Nephron progenitor cell (in vitro differentiated cells): ENCODE measurements at regions not wholly inside any gene's neighbourhood (a gene's known extent, or its start where the extent isn't known, plus 50 kb on each side); places are given as distances from the start of the nearest gene placed in this dataset.

Source experiments
- DNase-seq: peaks from one replicate; pipeline ENCODE4 v3.0.0; 2021
- H3K27ac Mint-ChIP-seq: 2 replicates; pipeline ENCODE4 v1.8.0; 2021; ENCODE audit warnings: mild to moderate bottlenecking, moderate library complexity, mixed read lengths
- H3K27me3 Mint-ChIP-seq: 2 replicates; pipeline ENCODE4 v1.8.0; 2021; ENCODE audit warnings: mild to moderate bottlenecking, low read depth, mixed read lengths; ENCODE audit not compliant: poor library complexity
- H3K36me3 Mint-ChIP-seq: 2 replicates; pipeline ENCODE4 v1.8.0; 2021; ENCODE audit warnings: low read depth, mixed read lengths
- H3K4me1 Mint-ChIP-seq: 2 replicates; pipeline ENCODE4 v1.8.0; 2021; ENCODE audit warnings: mixed read lengths
- H3K4me3 Mint-ChIP-seq: 2 replicates; pipeline ENCODE4 v1.8.0; 2021; ENCODE audit warnings: mild to moderate bottlenecking, moderate library complexity, mixed read lengths
- H3K9me3 Mint-ChIP-seq: 2 replicates; pipeline ENCODE4 v1.8.0; 2021; ENCODE audit warnings: mild to moderate bottlenecking, moderate library complexity, mixed read lengths
- CTCF ChIP-seq: fragments of 200-600 bp; sonication (generic); IDR thresholded peaks from 2 replicates; pipeline ENCODE4 v1.5.0; 2021; ENCODE audit warnings: antibody characterized with exemption

- no peaks in the 10 kb centered on the region for H3K9me3 Mint-ChIP-seq
- no peak for DNase-seq
- no peak for TF ChIP-seq CTCF
- H3K27ac Mint-ChIP-seq = no peak overlapping the region
- H3K4me3 Mint-ChIP-seq = no peak overlapping the region
- no peaks in the 10 kb centered on the region for H3K36me3 Mint-ChIP-seq
- H3K4me1 Mint-ChIP-seq = no peaks in the 10 kb centered on the region
- H3K27me3 Mint-ChIP-seq = no peaks in the 10 kb centered on the region
Observed at GRCh38 chr5:89397096-89397495, 514.1 kb upstream of the MEF2C start.

GRCh38 chr5:89396278-89396954 lies 513.4 kb upstream of the MEF2C start:
- TF ChIP-seq CTCF = no peak
- Mint-ChIP-seq H3K9me3 (no peaks in the 10 kb centered on the region), H3K27me3 (no peaks in the 10 kb centered on the region), H3K4me3 (no peak overlapping the region), H3K27ac (no peak overlapping the region), H3K4me1 (no peaks in the 10 kb centered on the region), H3K36me3 (no peaks in the 10 kb centered on the region)
- no peak for DNase-seq

- peaks cover 4% of the 10 kb centered on the region for H3K27me3 Mint-ChIP-seq
- no peak for DNase-seq
- H3K4me3 Mint-ChIP-seq = no peak overlapping the region
- no peak overlapping the region for H3K27ac Mint-ChIP-seq
- H3K9me3 Mint-ChIP-seq = no peaks in the 10 kb centered on the region
- H3K36me3 Mint-ChIP-seq = no peaks in the 10 kb centered on the region
- no peak for TF ChIP-seq CTCF
- no peaks in the 10 kb centered on the region for H3K4me1 Mint-ChIP-seq
Observed at GRCh38 chr5:89395111-89395510, 512.1 kb upstream of the MEF2C start.

GRCh38 chr5:89388872-89389271 lies 505.9 kb upstream of the MEF2C start:
- Mint-ChIP-seq H3K4me3 (no peak overlapping the region), H3K36me3 (no peaks in the 10 kb centered on the region), H3K9me3 (no peaks in the 10 kb centered on the region), H3K27ac (no peak overlapping the region), H3K27me3 (peaks cover 4% of the 10 kb centered on the region), H3K4me1 (no peaks in the 10 kb centered on the region)
- no peak for DNase-seq
- no peak for TF ChIP-seq CTCF

GRCh38 chr5:89384391-89384790 lies 501.4 kb upstream of the MEF2C start:
- DNase-seq = no peak
- Mint-ChIP-seq H3K36me3 (no peaks in the 10 kb centered on the region), H3K27ac (no peak overlapping the region), H3K4me1 (no peaks in the 10 kb centered on the region), H3K4me3 (no peak overlapping the region), H3K9me3 (no peaks in the 10 kb centered on the region), H3K27me3 (peaks cover 3% of the 10 kb centered on the region)
- no peak for TF ChIP-seq CTCF

GRCh38 chr5:89380635-89381034 lies 497.7 kb upstream of the MEF2C start:
- DNase-seq = no peak
- Mint-ChIP-seq H3K36me3 (no peaks in the 10 kb centered on the region), H3K27ac (no peak overlapping the region), H3K9me3 (no peaks in the 10 kb centered on the region), H3K4me1 (peaks cover 7% of the 10 kb centered on the region), H3K27me3 (peaks cover 3% of the 10 kb centered on the region), H3K4me3 (no peak overlapping the region)
- no peak for TF ChIP-seq CTCF
